HL-60 (cell line): ENCODE measurements at regions not wholly inside any gene's neighbourhood (a gene's known extent, or its start where the extent isn't known, plus 50 kb on each side); places are given as distances from the start of the nearest gene placed in this dataset.

Experiments used
- DNase-seq, 2 experiments: peaks; one replicate each; pipeline ENCODE4 v3.0.0-alpha.2; 2010 to 2020; ENCODE audit warnings: low read depth in 1 of 2, low spot score in 1 of 2
- H3K27ac ChIP-seq: fragments of 250-450 bp; sonication (Bioruptor Pico); replicated peaks from 2 replicates; pipeline ENCODE4 v1.5.1; 2020; ENCODE audit warnings: mild to moderate bottlenecking, moderate library complexity
- H3K27me3 ChIP-seq: fragments of 250-450 bp; sonication (Bioruptor Pico); 2 replicates; pipeline ENCODE4 v1.5.1; 2021; ENCODE audit warnings: mild to moderate bottlenecking, moderate library complexity; ENCODE audit not compliant: insufficient read depth, poor library complexity, severe bottlenecking
- H3K4me3 ChIP-seq: replicated peaks from 2 replicates; pipeline ENCODE4 v1.5.1; 2011; ENCODE audit warnings: mild to moderate bottlenecking, control low read depth, low read length; ENCODE audit not compliant: insufficient read depth
- CTCF ChIP-seq: IDR thresholded peaks from one replicate; pipeline ENCODE4 v1.5.1; 2011; ENCODE audit warnings: low read length, control low read depth, inconsistent platforms; ENCODE audit not compliant: insufficient read depth
- GABPA ChIP-seq: IDR thresholded peaks from 2 replicates; pipeline ENCODE4 v1.6.1; 2012; ENCODE audit warnings: low read depth
- POLR2AphosphoS5 ChIP-seq: IDR thresholded peaks from 2 replicates; pipeline ENCODE4 v1.6.1; 2012; ENCODE audit warnings: low read depth
- REST ChIP-seq: IDR thresholded peaks from 2 replicates; pipeline ENCODE4 v1.6.1; 2012; ENCODE audit warnings: low read depth; ENCODE audit not compliant: insufficient replicate concordance
- SPI1 ChIP-seq: IDR thresholded peaks from 2 replicates; pipeline ENCODE4 v1.6.1; 2012; ENCODE audit warnings: low read depth, mild to moderate bottlenecking, borderline replicate concordance

- Histone ChIP-seq H3K4me3 (no peak overlapping the region), H3K27me3 (no peaks in the 10 kb centered on the region), H3K27ac (no peak overlapping the region)
- no peak for TF ChIP-seq SPI1
- TF ChIP-seq POLR2AphosphoS5 = no peak
- TF ChIP-seq CTCF = no peak
- no peak for TF ChIP-seq REST
- no peak for TF ChIP-seq GABPA
- DNase-seq = no peak
These were observed 340.1 kb downstream of the MN1 start for GRCh38 chr22:27461470-27461869.

- no peak for DNase-seq
- no peak overlapping the region for H3K4me3 ChIP-seq
- no peaks in the 10 kb centered on the region for H3K27me3 ChIP-seq
- no peak for TF ChIP-seq POLR2AphosphoS5
- no peak for TF ChIP-seq GABPA
- TF ChIP-seq CTCF = no peak
- TF ChIP-seq SPI1 = no peak
- no peak for TF ChIP-seq REST
- no peak overlapping the region for H3K27ac ChIP-seq
These were observed 339.4 kb downstream of the MN1 start for GRCh38 chr22:27462190-27462589.

GRCh38 chr22:27463121-27463660, 338.4 kb downstream of the MN1 start:
- no peak for DNase-seq
- H3K27ac ChIP-seq = no peak overlapping the region
- no peak overlapping the region for H3K4me3 ChIP-seq
- no peaks in the 10 kb centered on the region for H3K27me3 ChIP-seq
- TF ChIP-seq GABPA (no peak), REST (no peak), SPI1 (no peak), CTCF (no peak), POLR2AphosphoS5 (no peak)
